GM23338 (cell line): ENCODE measurements at regions not wholly inside any gene's neighbourhood (a gene's known extent, or its start where the extent isn't known, plus 50 kb on each side); places are given as distances from the start of the nearest gene placed in this dataset.

Experiments
- ATAC-seq: fragments of 200-7000 bp; cut with Tn5 transposase; 3 replicates; pipeline ENCODE4 v1.9.1; 2020
- DNase-seq: peaks from one replicate; pipeline ENCODE4 v3.0.0-alpha.2; 2015; ENCODE audit warnings: low spot score
- H2AFZ ChIP-seq: fragments of 200-600 bp; sonication (generic); 2 replicates; pipeline ENCODE4 v1.8.0; 2016; ENCODE audit warnings: antibody characterized with exemption, mild to moderate bottlenecking, moderate library complexity
- H3F3A ChIP-seq: fragments of 200-600 bp; sonication (generic); replicated peaks from 2 replicates; pipeline ENCODE4 v1.8.0; 2017; ENCODE audit warnings: antibody characterized with exemption, mixed run types, low read depth
- H3K27ac ChIP-seq: fragments of 200-600 bp; sonication (generic); 2 replicates; pipeline ENCODE4 v1.6.1; 2016; ENCODE audit warnings: low read depth
- H3K27me3 ChIP-seq: fragments of 200-600 bp; sonication (generic); 2 replicates; pipeline ENCODE4 v1.8.0; 2016; ENCODE audit warnings: mild to moderate bottlenecking, mixed run types, moderate library complexity; ENCODE audit not compliant: insufficient read depth
- H3K36me3 ChIP-seq: fragments of 200-600 bp; sonication (generic); 2 replicates; pipeline ENCODE4 v1.8.0; 2016; ENCODE audit warnings: mild to moderate bottlenecking; ENCODE audit not compliant: insufficient read depth
- H3K4me1 ChIP-seq: fragments of 200-600 bp; sonication (generic); 2 replicates; pipeline ENCODE4 v1.8.0; 2016; ENCODE audit warnings: mild to moderate bottlenecking, moderate library complexity; ENCODE audit not compliant: insufficient read depth
- H3K4me2 ChIP-seq: fragments of 200-600 bp; sonication (generic); 2 replicates; pipeline ENCODE4 v1.7.1; 2017; ENCODE audit warnings: mixed run types
- H3K4me3 ChIP-seq: fragments of 200-600 bp; sonication (generic); 2 replicates; pipeline ENCODE4 v1.6.1; 2016; ENCODE audit warnings: mixed run types
- H3K79me2 ChIP-seq: fragments of 200-600 bp; sonication (generic); replicated peaks from 2 replicates; pipeline ENCODE4 v1.8.0; 2017; ENCODE audit warnings: mild to moderate bottlenecking; ENCODE audit not compliant: insufficient read depth
- H3K9me2 ChIP-seq: fragments of 200-600 bp; sonication (generic); 2 replicates; pipeline ENCODE4 v1.8.0; 2017; ENCODE audit not compliant: insufficient read depth
- H4K20me1 ChIP-seq: fragments of 200-600 bp; sonication (generic); replicated peaks from 2 replicates; pipeline ENCODE4 v1.8.0; 2017; ENCODE audit warnings: mild to moderate bottlenecking; ENCODE audit not compliant: insufficient read depth
- H3K27ac Mint-ChIP-seq: 2 replicates; pipeline ENCODE4 v1.8.0; 2020; ENCODE audit warnings: inconsistent platforms, mild to moderate bottlenecking, moderate library complexity, mixed read lengths
- H3K27me3 Mint-ChIP-seq: 3 replicates; pipeline ENCODE4 v1.8.0; 2022; ENCODE audit warnings: low read depth, mild to moderate bottlenecking, moderate library complexity, mixed read lengths, inconsistent platforms; ENCODE audit not compliant: insufficient read depth, poor library complexity
- H3K36me3 Mint-ChIP-seq: 3 replicates; pipeline ENCODE4 v1.8.0; 2021; ENCODE audit warnings: low read depth, mild to moderate bottlenecking, inconsistent platforms, moderate library complexity, mixed read lengths
- H3K4me1 Mint-ChIP-seq: 3 replicates; pipeline ENCODE4 v1.8.0; 2020; ENCODE audit warnings: mild to moderate bottlenecking, inconsistent platforms, mixed read lengths
- H3K4me3 Mint-ChIP-seq: 3 replicates; pipeline ENCODE4 v1.8.0; 2021; ENCODE audit warnings: moderate library complexity, mild to moderate bottlenecking, inconsistent platforms, mixed read lengths
- H3K9me3 Mint-ChIP-seq: 3 replicates; pipeline ENCODE4 v1.8.0; 2020; ENCODE audit warnings: moderate library complexity, mild to moderate bottlenecking, inconsistent platforms, mixed read lengths
- ETS1 ChIP-seq: IDR thresholded peaks from 2 replicates; pipeline ENCODE4 v1.6.1; 2016; ENCODE audit warnings: antibody characterized with exemption
- EZH2phosphoT487 ChIP-seq: fragments of 200-600 bp; sonication (generic); IDR thresholded peaks from one replicate; pipeline ENCODE4 v1.8.1; 2018; ENCODE audit warnings: antibody characterized with exemption; ENCODE audit not compliant: unreplicated experiment
- NANOG ChIP-seq: IDR thresholded peaks from 2 replicates; pipeline ENCODE4 v1.6.1; 2016; ENCODE audit warnings: antibody characterized with exemption, borderline replicate concordance
- ZNF114 ChIP-seq: fragments of 250-450 bp; sonication (Bioruptor Pico); IDR thresholded peaks from 2 replicates; pipeline ENCODE4 v1.5.0; 2020; ENCODE audit warnings: mild to moderate bottlenecking, moderate library complexity
- ZNF331 ChIP-seq: fragments of 250-450 bp; sonication (Bioruptor Pico); IDR thresholded peaks from 2 replicates; pipeline ENCODE4 v1.5.0; 2020; ENCODE audit warnings: low read depth, mild to moderate bottlenecking, moderate library complexity
- ZNF462 ChIP-seq: fragments of 250-450 bp; sonication (Bioruptor Pico); IDR thresholded peaks from 2 replicates; pipeline ENCODE4 v1.5.0; 2020; ENCODE audit warnings: mild to moderate bottlenecking, moderate library complexity
- TF ChIP-seq, protein P1 (sequence below), 2 experiments: fragments of 200-600 bp in 1 of 2; sonication (generic) in 1 of 2; conservative IDR thresholded peaks; 2 replicates each; pipeline versions ENCODE4 v1.5.1 to v1.6.1; 2016 to 2017; ENCODE audit warnings: antibody characterized with exemption in 2 of 2, low read depth in 2 of 2, mild to moderate bottlenecking in 2 of 2, moderate library complexity in 1 of 2
- TF ChIP-seq, protein P2 (sequence below): IDR thresholded peaks from one replicate; pipeline ENCODE4 v1.6.1; 2018; ENCODE audit warnings: antibody characterized with exemption; ENCODE audit not compliant: unreplicated experiment

GRCh38 chr9:81526587-81526986, 162.8 kb downstream of the TLE1 start:
- Mint-ChIP-seq H3K4me3 (no peak overlapping the region), H3K27ac (no peak overlapping the region), H3K4me1 (peaks cover 12% of the 10 kb centered on the region; the same call in 2 of the 3 replicates), H3K36me3 (no peaks in the 10 kb centered on the region), H3K9me3 (no peaks in the 10 kb centered on the region), H3K27me3 (no peaks in the 10 kb centered on the region)
- Histone ChIP-seq H3K79me2 (no peaks in the 10 kb centered on the region), H3K4me2 (no peak overlapping the region), H3K27ac (no peak overlapping the region), H2AFZ (no peak overlapping the region), H3K9me2 (no peaks in the 10 kb centered on the region), H3K4me3 (no peak overlapping the region), H3K27me3 (no peaks in the 10 kb centered on the region), H4K20me1 (no peaks in the 10 kb centered on the region; the same call in 1 of the 2 replicates), H3K4me1 (peaks cover 5% of the 10 kb centered on the region; the same call in 1 of the 2 replicates), H3K36me3 (no peaks in the 10 kb centered on the region), H3F3A (no peaks in the 10 kb centered on the region)
- TF ChIP-seq, protein P1, sequence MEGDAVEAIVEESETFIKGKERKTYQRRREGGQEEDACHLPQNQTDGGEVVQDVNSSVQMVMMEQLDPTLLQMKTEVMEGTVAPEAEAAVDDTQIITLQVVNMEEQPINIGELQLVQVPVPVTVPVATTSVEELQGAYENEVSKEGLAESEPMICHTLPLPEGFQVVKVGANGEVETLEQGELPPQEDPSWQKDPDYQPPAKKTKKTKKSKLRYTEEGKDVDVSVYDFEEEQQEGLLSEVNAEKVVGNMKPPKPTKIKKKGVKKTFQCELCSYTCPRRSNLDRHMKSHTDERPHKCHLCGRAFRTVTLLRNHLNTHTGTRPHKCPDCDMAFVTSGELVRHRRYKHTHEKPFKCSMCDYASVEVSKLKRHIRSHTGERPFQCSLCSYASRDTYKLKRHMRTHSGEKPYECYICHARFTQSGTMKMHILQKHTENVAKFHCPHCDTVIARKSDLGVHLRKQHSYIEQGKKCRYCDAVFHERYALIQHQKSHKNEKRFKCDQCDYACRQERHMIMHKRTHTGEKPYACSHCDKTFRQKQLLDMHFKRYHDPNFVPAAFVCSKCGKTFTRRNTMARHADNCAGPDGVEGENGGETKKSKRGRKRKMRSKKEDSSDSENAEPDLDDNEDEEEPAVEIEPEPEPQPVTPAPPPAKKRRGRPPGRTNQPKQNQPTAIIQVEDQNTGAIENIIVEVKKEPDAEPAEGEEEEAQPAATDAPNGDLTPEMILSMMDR (conservative IDR thresholded peaks at IDR 0.05; ENCODE audit: low read depth in 2 of 2): no peak
- TF ChIP-seq ZNF462: no peak
- TF ChIP-seq, protein P2, sequence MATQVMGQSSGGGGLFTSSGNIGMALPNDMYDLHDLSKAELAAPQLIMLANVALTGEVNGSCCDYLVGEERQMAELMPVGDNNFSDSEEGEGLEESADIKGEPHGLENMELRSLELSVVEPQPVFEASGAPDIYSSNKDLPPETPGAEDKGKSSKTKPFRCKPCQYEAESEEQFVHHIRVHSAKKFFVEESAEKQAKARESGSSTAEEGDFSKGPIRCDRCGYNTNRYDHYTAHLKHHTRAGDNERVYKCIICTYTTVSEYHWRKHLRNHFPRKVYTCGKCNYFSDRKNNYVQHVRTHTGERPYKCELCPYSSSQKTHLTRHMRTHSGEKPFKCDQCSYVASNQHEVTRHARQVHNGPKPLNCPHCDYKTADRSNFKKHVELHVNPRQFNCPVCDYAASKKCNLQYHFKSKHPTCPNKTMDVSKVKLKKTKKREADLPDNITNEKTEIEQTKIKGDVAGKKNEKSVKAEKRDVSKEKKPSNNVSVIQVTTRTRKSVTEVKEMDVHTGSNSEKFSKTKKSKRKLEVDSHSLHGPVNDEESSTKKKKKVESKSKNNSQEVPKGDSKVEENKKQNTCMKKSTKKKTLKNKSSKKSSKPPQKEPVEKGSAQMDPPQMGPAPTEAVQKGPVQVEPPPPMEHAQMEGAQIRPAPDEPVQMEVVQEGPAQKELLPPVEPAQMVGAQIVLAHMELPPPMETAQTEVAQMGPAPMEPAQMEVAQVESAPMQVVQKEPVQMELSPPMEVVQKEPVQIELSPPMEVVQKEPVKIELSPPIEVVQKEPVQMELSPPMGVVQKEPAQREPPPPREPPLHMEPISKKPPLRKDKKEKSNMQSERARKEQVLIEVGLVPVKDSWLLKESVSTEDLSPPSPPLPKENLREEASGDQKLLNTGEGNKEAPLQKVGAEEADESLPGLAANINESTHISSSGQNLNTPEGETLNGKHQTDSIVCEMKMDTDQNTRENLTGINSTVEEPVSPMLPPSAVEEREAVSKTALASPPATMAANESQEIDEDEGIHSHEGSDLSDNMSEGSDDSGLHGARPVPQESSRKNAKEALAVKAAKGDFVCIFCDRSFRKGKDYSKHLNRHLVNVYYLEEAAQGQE: no peak
- no peak for TF ChIP-seq EZH2phosphoT487
- TF ChIP-seq NANOG: no peak
- no peak for TF ChIP-seq ZNF331 (CRISPR knock-in tag)
- TF ChIP-seq ZNF114: no peak
- no peak for TF ChIP-seq ETS1
- DNase-seq: no peak
- no peak for ATAC-seq
